Hepatocyte (in vitro differentiated cells): ENCODE measurements at regions not wholly inside any gene's neighbourhood (a gene's known extent, or its start where the extent isn't known, plus 50 kb on each side); places are given as distances from the start of the nearest gene placed in this dataset.

Source experiments
- EZH2phosphoT487 ChIP-seq: fragments of 200-600 bp; sonication (generic); IDR thresholded peaks from one replicate; pipeline ENCODE4 v1.6.1; 2018; ENCODE audit warnings: antibody characterized with exemption, mild to moderate bottlenecking, low read depth, moderate library complexity; ENCODE audit not compliant: unreplicated experiment, severe bottlenecking
- TF ChIP-seq, protein P1 (sequence below): fragments of 200-600 bp; sonication (generic); IDR thresholded peaks from 2 replicates; pipeline ENCODE4 v1.5.1; 2016; ENCODE audit warnings: antibody characterized with exemption, mild to moderate bottlenecking; ENCODE audit not compliant: poor library complexity

DNA sequence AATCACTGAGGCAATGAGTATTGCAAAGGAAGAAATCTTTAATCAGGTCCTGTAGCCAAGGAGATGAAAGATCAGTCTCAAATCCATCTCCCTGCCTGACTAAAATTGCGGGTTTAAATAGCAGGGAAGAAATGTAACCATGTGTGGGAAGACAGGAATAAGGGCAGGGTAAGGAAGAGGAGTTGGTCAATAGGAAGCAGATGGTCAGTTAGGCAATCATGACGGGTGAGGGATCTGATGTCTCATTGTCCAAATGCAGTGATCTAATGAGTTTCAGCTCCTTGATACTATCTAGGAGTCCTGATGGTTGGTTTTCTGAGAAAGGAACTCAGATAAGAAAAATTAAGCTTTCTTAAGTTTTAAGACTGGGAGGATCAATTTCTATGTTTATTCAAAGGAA, 200.8 kb downstream of the SPATA18 start:
- no peak for TF ChIP-seq EZH2phosphoT487
- TF ChIP-seq, protein P1, sequence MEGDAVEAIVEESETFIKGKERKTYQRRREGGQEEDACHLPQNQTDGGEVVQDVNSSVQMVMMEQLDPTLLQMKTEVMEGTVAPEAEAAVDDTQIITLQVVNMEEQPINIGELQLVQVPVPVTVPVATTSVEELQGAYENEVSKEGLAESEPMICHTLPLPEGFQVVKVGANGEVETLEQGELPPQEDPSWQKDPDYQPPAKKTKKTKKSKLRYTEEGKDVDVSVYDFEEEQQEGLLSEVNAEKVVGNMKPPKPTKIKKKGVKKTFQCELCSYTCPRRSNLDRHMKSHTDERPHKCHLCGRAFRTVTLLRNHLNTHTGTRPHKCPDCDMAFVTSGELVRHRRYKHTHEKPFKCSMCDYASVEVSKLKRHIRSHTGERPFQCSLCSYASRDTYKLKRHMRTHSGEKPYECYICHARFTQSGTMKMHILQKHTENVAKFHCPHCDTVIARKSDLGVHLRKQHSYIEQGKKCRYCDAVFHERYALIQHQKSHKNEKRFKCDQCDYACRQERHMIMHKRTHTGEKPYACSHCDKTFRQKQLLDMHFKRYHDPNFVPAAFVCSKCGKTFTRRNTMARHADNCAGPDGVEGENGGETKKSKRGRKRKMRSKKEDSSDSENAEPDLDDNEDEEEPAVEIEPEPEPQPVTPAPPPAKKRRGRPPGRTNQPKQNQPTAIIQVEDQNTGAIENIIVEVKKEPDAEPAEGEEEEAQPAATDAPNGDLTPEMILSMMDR, result no peak
